IMR-90 (cell line): ENCODE measurements at regions not wholly inside any gene's neighbourhood (a gene's known extent, or its start where the extent isn't known, plus 50 kb on each side); places are given as distances from the start of the nearest gene placed in this dataset.

Experiments
- ATAC-seq: fragments of 200-7000 bp; cut with Tn5 transposase; 2 replicates; pipeline ENCODE4 v1.9.1; 2020; ENCODE audit warnings: low read depth, mild to moderate bottlenecking, moderate library complexity
- BruUV-seq: library from RNA; stranded (reverse); fragments of 400-500 nt; replicated peaks from 2 replicates; lab custom pipeline; 2021; lab: Mats Ljungman, UMichigan
- CTCF ChIA-PET: fragments of 300-600 bp; formaldehyde crosslinking; extraction: SDS; loops from one replicate; lab custom pipeline; 2021; ENCODE audit warnings: antibody characterized with exemption; lab: Yijun Ruan, JAX
- POLR2A ChIA-PET: fragments of 300-600 bp; sonication (Branson Sonifier 250); formaldehyde crosslinking; loops from one replicate; lab custom pipeline; 2022; ENCODE audit warnings: antibody characterized with exemption; ENCODE audit not compliant: unreplicated experiment; lab: Charles Lee
- DNase-seq: peaks from one replicate; pipeline ENCODE4 v3.0.0; 2013
- H2AFZ ChIP-seq: replicated peaks from 2 replicates; pipeline ENCODE3; 2013; ENCODE audit warnings: low read length, mild to moderate bottlenecking; ENCODE audit not compliant: poor library complexity
- H2AK5ac ChIP-seq: 2 replicates; pipeline ENCODE4 v1.6.1; 2013; ENCODE audit warnings: low read depth, low read length, inconsistent platforms
- H2AK9ac ChIP-seq: replicated peaks from 2 replicates; pipeline ENCODE3; 2013; ENCODE audit warnings: mild to moderate bottlenecking, low read depth, low read length, moderate library complexity; ENCODE audit not compliant: poor library complexity
- H2BK120ac ChIP-seq: 2 replicates; pipeline ENCODE4 v1.6.1; 2013; ENCODE audit warnings: low read depth, low read length, inconsistent platforms
- H2BK15ac ChIP-seq: 3 replicates; pipeline ENCODE4 v1.6.1; 2013; ENCODE audit warnings: low read depth, low read length, inconsistent platforms
- H2BK20ac ChIP-seq: 2 replicates; pipeline ENCODE4 v1.6.1; 2013; ENCODE audit warnings: low read depth, mild to moderate bottlenecking, inconsistent platforms, low read length, moderate library complexity
- H2BK5ac ChIP-seq: 2 replicates; pipeline ENCODE4 v1.6.1; 2013; ENCODE audit warnings: mild to moderate bottlenecking, low read depth, low read length, inconsistent platforms; ENCODE audit not compliant: poor library complexity, severe bottlenecking
- H3K14ac ChIP-seq: replicated peaks from 2 replicates; pipeline ENCODE4 v1.6.1; 2013; ENCODE audit warnings: low read depth, low read length, inconsistent platforms
- H3K18ac ChIP-seq: 2 replicates; pipeline ENCODE4 v1.6.1; 2013; ENCODE audit warnings: low read depth, low read length, control low read depth
- H3K23ac ChIP-seq: 2 replicates; pipeline ENCODE4 v1.6.1; 2013; ENCODE audit warnings: low read depth, low read length, inconsistent platforms
- H3K27ac ChIP-seq: 2 replicates; pipeline ENCODE4 v1.5.1; 2013; ENCODE audit warnings: mild to moderate bottlenecking, control low read depth, low read length; ENCODE audit not compliant: insufficient read depth
- H3K27me3 ChIP-seq: 2 replicates; pipeline ENCODE4 v1.6.1; 2013; ENCODE audit warnings: low read length; ENCODE audit not compliant: control insufficient read depth, insufficient read depth
- H3K36me3 ChIP-seq: 2 replicates; pipeline ENCODE4 v1.6.1; 2013; ENCODE audit warnings: low read length, mixed read lengths; ENCODE audit not compliant: control insufficient read depth, insufficient read depth
- H3K4ac ChIP-seq: 2 replicates; pipeline ENCODE4 v1.6.1; 2013; ENCODE audit warnings: low read depth, low read length, inconsistent platforms
- H3K4me1 ChIP-seq: 2 replicates; pipeline ENCODE4 v1.6.1; 2013; ENCODE audit warnings: low read length, mixed read lengths; ENCODE audit not compliant: control insufficient read depth, insufficient read depth
- H3K4me2 ChIP-seq: 2 replicates; pipeline ENCODE4 v1.6.1; 2013; ENCODE audit warnings: low read depth, mild to moderate bottlenecking, control low read depth, low read length, moderate library complexity
- H3K4me3 ChIP-seq: 2 replicates; pipeline ENCODE4 v1.5.1; 2013; ENCODE audit warnings: low read depth, mild to moderate bottlenecking, control low read depth, low read length, moderate library complexity; ENCODE audit not compliant: insufficient read depth
- H3K56ac ChIP-seq: 2 replicates; pipeline ENCODE4 v1.6.1; 2013; ENCODE audit warnings: low read length, inconsistent platforms; ENCODE audit not compliant: insufficient read depth; ENCODE audit errors: extremely low read depth
- H3K79me1 ChIP-seq, 2 experiments: 2 replicates each; pipeline ENCODE4 v1.6.1; 2013; ENCODE audit warnings: low read length in 2 of 2, inconsistent platforms in 1 of 2, low read depth in 1 of 2
- H3K9ac ChIP-seq: 2 replicates; pipeline ENCODE4 v1.6.1; 2013; ENCODE audit warnings: low read depth, low read length, control low read depth
- H3K9me1 ChIP-seq: 2 replicates; pipeline ENCODE4 v1.6.1; 2013; ENCODE audit warnings: low read length, inconsistent platforms; ENCODE audit not compliant: insufficient read depth
- H3K9me3 ChIP-seq: 2 replicates; pipeline ENCODE4 v1.6.1; 2013; ENCODE audit warnings: low read length; ENCODE audit not compliant: control insufficient read depth, insufficient read depth
- H4K20me1 ChIP-seq: 2 replicates; pipeline ENCODE4 v1.6.1; 2013; ENCODE audit warnings: low read length, inconsistent platforms; ENCODE audit not compliant: insufficient read depth
- H4K5ac ChIP-seq: 2 replicates; pipeline ENCODE4 v1.6.1; 2013; ENCODE audit warnings: mild to moderate bottlenecking, low read depth, low read length, control low read depth
- H4K8ac ChIP-seq, 2 experiments: 2 replicates each; pipeline ENCODE4 v1.6.1; 2013; ENCODE audit warnings: low read depth in 2 of 2, low read length in 2 of 2, control low read depth in 1 of 2, inconsistent platforms in 1 of 2
- H4K91ac ChIP-seq: 2 replicates; pipeline ENCODE4 v1.6.1; 2013; ENCODE audit warnings: low read depth, low read length, inconsistent platforms; ENCODE audit not compliant: insufficient read depth
- ELK1 ChIP-seq: fragments of 150-350 bp; IDR thresholded peaks from 2 replicates; pipeline ENCODE4 v1.6.1; 2016; ENCODE audit warnings: low read depth, mild to moderate bottlenecking, low read length, moderate library complexity, borderline replicate concordance
- MAFK ChIP-seq: IDR thresholded peaks from 2 replicates; pipeline ENCODE4 v1.6.1; 2012; ENCODE audit warnings: low read depth, low read length, improper control_type of control experiment
- MXI1 ChIP-seq: IDR thresholded peaks from 2 replicates; pipeline ENCODE4 v1.6.1; 2012; ENCODE audit warnings: low read depth, mild to moderate bottlenecking, low read length, moderate library complexity, borderline replicate concordance
- RFX5 ChIP-seq: IDR thresholded peaks from 2 replicates; pipeline ENCODE4 v1.8.0; 2012; ENCODE audit warnings: low read depth, mild to moderate bottlenecking, low read length, moderate library complexity
- WGBS, 2 experiments: methylation state at CpG; one replicate each; pipeline versions ENCODE4 v1.1.5 to v1.1.7; 2013; ENCODE audit warnings: missing lambda C conversion rate in 2 of 2; ENCODE audit not compliant: insufficient read length in 1 of 2; ENCODE audit errors: extremely low coverage in 2 of 2; 5-methylcytosine and 5-hydroxymethylcytosine counted together
- dilution Hi-C: fragments of 300-500 bp; cut with HindIII; formaldehyde crosslinking; loops from one replicate; pipeline ENCODE4 v1.14.3; 2018; ENCODE audit warnings: low sequenced_read_pairs; ENCODE audit not compliant: unreplicated experiment
- in situ Hi-C: fragments of 300-500 bp; cut with MboI; formaldehyde crosslinking; loops from 3 replicates; pipeline ENCODE4 v1.14.3; 2019; ENCODE audit warnings: low sequenced_read_pairs, inconsistent platforms, mixed read lengths
- intact Hi-C: fragments of 100-400 bp; cut with micrococcal nuclease; formaldehyde crosslinking; loops from 2 replicates; pipeline ENCODE4 v1.10.0; 2022

- Histone ChIP-seq H3K4me3 (no peak overlapping the region), H2AK5ac (no peak overlapping the region), H4K91ac (no peak overlapping the region), H3K9ac (no peak overlapping the region), H4K20me1 (no peaks in the 10 kb centered on the region), H2AK9ac (no peak overlapping the region), H2BK20ac (no peak overlapping the region), H4K8ac (no peak overlapping the region), H3K56ac (no peak overlapping the region), H3K9me1 (no peaks in the 10 kb centered on the region), H3K4me2 (peak overlapping the region; percentile 13; the same call in 1 of the 2 replicates), H4K5ac (no peak overlapping the region), H3K9me3 (no peaks in the 10 kb centered on the region), H3K4ac (no peak overlapping the region), H2BK15ac (no peak overlapping the region), H3K23ac (no peak overlapping the region), H3K4me1 (no peaks in the 10 kb centered on the region), H2BK120ac (no peak overlapping the region), H3K36me3 (no peaks in the 10 kb centered on the region), H2BK5ac (no peak overlapping the region), H2AFZ (peak overlapping the region; percentile 63), H3K27ac (no peak overlapping the region), H3K14ac (no peak overlapping the region), H3K27me3 (no peaks in the 10 kb centered on the region), H3K79me1 (no peaks in the 10 kb centered on the region), H3K18ac (no peak overlapping the region)
- intact Hi-C loops (no loop called here), in situ Hi-C loops (no loop called here), dilution Hi-C loops (no loop called here)
- no TSS peak for BruUV-seq
- DNase-seq: peak; percentile 37
- ATAC-seq: peak; percentile 63
- ChIA-PET POLR2A (no interaction called here), CTCF (no interaction called here)
- TF ChIP-seq RFX5: no peak
- no peak for TF ChIP-seq ELK1
- TF ChIP-seq MXI1: no peak
- no peak for TF ChIP-seq MAFK
- WGBS, 2 experiments: 20% methylated on average over 2 of the region's 6 CpGs; no CpG with 5 or more reads in 1 of the 2 experiments
Observed at GRCh38 chr12:107545737-107546353, 139.8 kb upstream of the PWP1 start.
